Vagina (tissue), 2 donors: ENCODE measurements at regions not wholly inside any gene's neighbourhood (a gene's known extent, or its start where the extent isn't known, plus 50 kb on each side); places are given as distances from the start of the nearest gene placed in this dataset.

Experiments
- DNase-seq, 2 donors: peaks; one replicate each; pipeline ENCODE4 v3.0.0-alpha.2; 2017; ENCODE audit errors: extremely low spot score in 2 of 2
- H3K27ac ChIP-seq: fragments of 200-600 bp; sonication (generic); one replicate; pipeline ENCODE4 v1.5.1; 2019
- H3K27me3 ChIP-seq: fragments of 200-600 bp; sonication (generic); one replicate; pipeline ENCODE4 v1.5.1; 2019
- H3K36me3 ChIP-seq, 2 donors: fragments of 200-600 bp; sonication (generic); one replicate each; pipeline ENCODE4 v1.5.1; 2017 to 2019
- H3K4me1 ChIP-seq: fragments of 200-600 bp; sonication (generic); one replicate; pipeline ENCODE4 v1.5.1; 2019
- H3K4me3 ChIP-seq, 2 donors: fragments of 200-600 bp; sonication (generic); 1 replicate in 1 of 2; 2 replicates in 1 of 2; pipeline ENCODE4 v1.5.1; 2016 to 2019
- H3K9me3 ChIP-seq: fragments of 200-600 bp; sonication (generic); one replicate; pipeline ENCODE4 v1.5.1; 2019
- POLR2A ChIP-seq, 2 donors: fragments of 450-650 bp; IDR thresholded peaks; one replicate each; pipeline ENCODE4 v1.6.1; 2017; ENCODE audit warnings: antibody characterized with exemption in 2 of 2, mild to moderate bottlenecking in 2 of 2, moderate library complexity in 2 of 2
- POLR2AphosphoS5 ChIP-seq, 2 donors: sonication (generic); formaldehyde crosslinking; IDR thresholded peaks; one replicate each; pipeline ENCODE4 v1.9.0; 2017; ENCODE audit warnings: antibody characterized with exemption in 2 of 2, mild to moderate bottlenecking in 2 of 2, low read depth in 1 of 2; ENCODE audit not compliant: insufficient read depth in 1 of 2
- intact Hi-C: fragments of 100-400 bp; cut with DNase I; formaldehyde crosslinking; loops from one replicate; pipeline ENCODE4 v1.15.1; 2023
- TF ChIP-seq, protein P1 (sequence below), 3 experiments: fragments of 450-650 bp in 2 of 3; fragments of 200-600 bp in 1 of 3; sonication (generic) in 1 of 3; IDR thresholded peaks; one replicate each; pipeline ENCODE4 v1.5.1; 2017 to 2019; ENCODE audit warnings: antibody characterized with exemption in 3 of 3, mild to moderate bottlenecking in 2 of 3, moderate library complexity in 2 of 3

DNA sequence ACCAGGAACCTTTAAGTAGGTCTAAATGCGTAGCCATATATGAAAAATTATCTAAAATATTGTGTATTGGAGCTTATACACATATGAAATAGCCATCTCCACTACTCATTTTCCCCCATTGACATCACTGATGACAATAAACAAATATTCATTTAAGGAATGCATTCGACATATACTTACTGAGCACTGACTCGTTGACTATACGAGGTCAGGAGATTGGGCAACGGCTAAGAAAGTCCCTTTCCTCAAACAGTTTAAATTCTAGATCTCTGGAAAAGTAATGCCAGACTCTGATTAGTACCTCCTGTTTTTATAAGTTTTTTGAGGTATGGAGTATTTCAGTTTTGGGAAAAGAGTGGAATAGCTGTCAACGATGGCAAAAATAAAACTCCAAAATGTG lies 139.4 kb upstream of the DIO2 start:
- no peak for TF ChIP-seq POLR2AphosphoS5 (IDR thresholded peaks at IDR 0.05; ENCODE audit: insufficient read depth in 1 of 2, low read depth in 1 of 2)
- no peak for TF ChIP-seq POLR2A (IDR thresholded peaks at IDR 0.05)
- TF ChIP-seq, protein P1, sequence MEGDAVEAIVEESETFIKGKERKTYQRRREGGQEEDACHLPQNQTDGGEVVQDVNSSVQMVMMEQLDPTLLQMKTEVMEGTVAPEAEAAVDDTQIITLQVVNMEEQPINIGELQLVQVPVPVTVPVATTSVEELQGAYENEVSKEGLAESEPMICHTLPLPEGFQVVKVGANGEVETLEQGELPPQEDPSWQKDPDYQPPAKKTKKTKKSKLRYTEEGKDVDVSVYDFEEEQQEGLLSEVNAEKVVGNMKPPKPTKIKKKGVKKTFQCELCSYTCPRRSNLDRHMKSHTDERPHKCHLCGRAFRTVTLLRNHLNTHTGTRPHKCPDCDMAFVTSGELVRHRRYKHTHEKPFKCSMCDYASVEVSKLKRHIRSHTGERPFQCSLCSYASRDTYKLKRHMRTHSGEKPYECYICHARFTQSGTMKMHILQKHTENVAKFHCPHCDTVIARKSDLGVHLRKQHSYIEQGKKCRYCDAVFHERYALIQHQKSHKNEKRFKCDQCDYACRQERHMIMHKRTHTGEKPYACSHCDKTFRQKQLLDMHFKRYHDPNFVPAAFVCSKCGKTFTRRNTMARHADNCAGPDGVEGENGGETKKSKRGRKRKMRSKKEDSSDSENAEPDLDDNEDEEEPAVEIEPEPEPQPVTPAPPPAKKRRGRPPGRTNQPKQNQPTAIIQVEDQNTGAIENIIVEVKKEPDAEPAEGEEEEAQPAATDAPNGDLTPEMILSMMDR (IDR thresholded peaks at IDR 0.05), result no peak
- intact Hi-C loops, result no loop called here
- no peaks in the 10 kb centered on the region for H3K36me3 ChIP-seq

GRCh38 chr14:80346395-80346794 lies 135.1 kb upstream of the DIO2 start:
- Histone ChIP-seq H3K27ac (no peak overlapping the region), H3K9me3 (no peaks in the 10 kb centered on the region), H3K4me3 (no peak overlapping the region), H3K27me3 (no peaks in the 10 kb centered on the region), H3K36me3 (no peaks in the 10 kb centered on the region), H3K4me1 (peaks cover 10% of the 10 kb centered on the region)
- no peak for DNase-seq
- intact Hi-C loops, result no loop called here
- TF ChIP-seq, protein P1 (IDR thresholded peaks at IDR 0.05), result no peak
- TF ChIP-seq POLR2AphosphoS5 (IDR thresholded peaks at IDR 0.05; ENCODE audit: insufficient read depth in 1 of 2, low read depth in 1 of 2), result no peak
- TF ChIP-seq POLR2A (IDR thresholded peaks at IDR 0.05), result no peak

More for the DNA sequence above, 139.4 kb upstream of the DIO2 start:
- H3K4me1 ChIP-seq, result peaks cover 4% of the 10 kb centered on the region
- H3K9me3 ChIP-seq, result no peaks in the 10 kb centered on the region
- H3K27ac ChIP-seq, result no peak overlapping the region
- no peaks in the 10 kb centered on the region for H3K27me3 ChIP-seq
- DNase-seq, result no peak
- no peak overlapping the region for H3K4me3 ChIP-seq

DNA sequence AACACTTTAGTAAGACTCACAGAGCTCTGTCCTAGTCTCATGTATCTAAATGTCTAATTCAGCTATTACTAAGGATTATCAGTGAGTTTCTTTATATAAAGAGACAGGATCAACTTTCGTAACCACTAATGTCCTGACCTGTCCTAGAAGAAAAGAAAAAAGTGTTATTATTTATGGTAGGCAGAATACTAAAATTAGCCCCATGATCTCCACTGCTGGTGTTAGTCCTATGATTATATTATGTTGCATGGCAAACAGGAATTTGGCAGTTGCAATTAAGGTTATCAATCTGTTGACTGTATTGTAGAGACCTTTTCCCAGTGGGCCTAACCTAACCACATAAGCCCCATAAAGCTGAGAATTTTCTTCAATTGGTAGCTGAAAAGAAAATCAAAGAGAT lies 132.9 kb upstream of the DIO2 start:
- intact Hi-C loops, result no loop called here
- H3K36me3 ChIP-seq, result no peaks in the 10 kb centered on the region
- H3K4me1 ChIP-seq, result peaks cover 10% of the 10 kb centered on the region
- TF ChIP-seq POLR2AphosphoS5 (IDR thresholded peaks at IDR 0.05; ENCODE audit: insufficient read depth in 1 of 2, low read depth in 1 of 2) (no peak), POLR2A (IDR thresholded peaks at IDR 0.05) (no peak)
- TF ChIP-seq, protein P1 (IDR thresholded peaks at IDR 0.05), result no peak
- no peaks in the 10 kb centered on the region for H3K27me3 ChIP-seq
- H3K27ac ChIP-seq, result no peak overlapping the region
- no peak for DNase-seq
- no peaks in the 10 kb centered on the region for H3K9me3 ChIP-seq
- no peak overlapping the region for H3K4me3 ChIP-seq

GRCh38 chr14:80336608-80337106 lies 125.4 kb upstream of the DIO2 start:
- Histone ChIP-seq H3K27me3 (no peaks in the 10 kb centered on the region), H3K27ac (peak overlapping the region; percentile 29), H3K4me3 (no peak overlapping the region), H3K9me3 (no peaks in the 10 kb centered on the region), H3K4me1 (peaks cover 7% of the 10 kb centered on the region), H3K36me3 (no peaks in the 10 kb centered on the region)
- no peak for DNase-seq
- TF ChIP-seq, protein P1 (IDR thresholded peaks at IDR 0.05), result no peak
- no peak for TF ChIP-seq POLR2AphosphoS5 (IDR thresholded peaks at IDR 0.05; ENCODE audit: insufficient read depth in 1 of 2, low read depth in 1 of 2)
- no peak for TF ChIP-seq POLR2A (IDR thresholded peaks at IDR 0.05)
- intact Hi-C loops, result no loop called here

DNA sequence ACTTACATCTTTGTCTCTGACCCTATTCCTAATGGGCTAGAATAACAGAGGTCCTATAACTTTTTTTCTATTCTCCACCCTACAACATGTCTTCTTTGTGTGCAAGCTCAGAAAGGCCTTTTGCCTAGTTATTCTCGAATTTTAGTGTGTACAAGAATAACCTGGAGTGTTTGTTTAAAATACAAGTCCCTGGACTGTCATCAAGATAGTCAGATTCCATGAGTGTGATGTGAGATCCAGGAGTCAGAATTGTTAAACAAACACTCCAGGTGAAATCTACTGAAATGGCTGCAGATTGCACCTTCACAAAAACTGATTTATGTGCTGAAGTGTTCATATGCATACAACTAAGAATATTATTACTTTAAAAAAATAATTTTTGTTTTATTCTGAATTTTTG lies 114.4 kb upstream of the DIO2 start:
- no peaks in the 10 kb centered on the region for H3K9me3 ChIP-seq
- no peaks in the 10 kb centered on the region for H3K27me3 ChIP-seq
- no peak for DNase-seq
- no peak for TF ChIP-seq POLR2AphosphoS5 (IDR thresholded peaks at IDR 0.05; ENCODE audit: insufficient read depth in 1 of 2, low read depth in 1 of 2)
- no peak for TF ChIP-seq POLR2A (IDR thresholded peaks at IDR 0.05)
- TF ChIP-seq, protein P1 (IDR thresholded peaks at IDR 0.05), result no peak
- intact Hi-C loops, result no loop called here
- H3K27ac ChIP-seq, result no peak overlapping the region
- H3K4me3 ChIP-seq, result no peak overlapping the region
- H3K4me1 ChIP-seq, result peaks cover 21% of the 10 kb centered on the region
- H3K36me3 ChIP-seq, result no peaks in the 10 kb centered on the region
